Astrocyte (in vitro differentiated cells and primary cell): ENCODE measurements at regions not wholly inside any gene's neighbourhood (a gene's known extent, or its start where the extent isn't known, plus 50 kb on each side); places are given as distances from the start of the nearest gene placed in this dataset.

ENCODE experiments used
- EZH2 ChIP-seq: IDR thresholded peaks from 2 replicates; pipeline ENCODE4 v1.6.1; 2012; ENCODE audit warnings: mild to moderate bottlenecking, low read length, inconsistent platforms; ENCODE audit not compliant: insufficient read depth
- TF ChIP-seq, protein P1 (sequence below): IDR thresholded peaks from 2 replicates; pipeline ENCODE4 v1.5.1; 2011; ENCODE audit warnings: low read depth, mild to moderate bottlenecking, inconsistent platforms, low read length, moderate library complexity; ENCODE audit not compliant: insufficient read depth

DNA sequence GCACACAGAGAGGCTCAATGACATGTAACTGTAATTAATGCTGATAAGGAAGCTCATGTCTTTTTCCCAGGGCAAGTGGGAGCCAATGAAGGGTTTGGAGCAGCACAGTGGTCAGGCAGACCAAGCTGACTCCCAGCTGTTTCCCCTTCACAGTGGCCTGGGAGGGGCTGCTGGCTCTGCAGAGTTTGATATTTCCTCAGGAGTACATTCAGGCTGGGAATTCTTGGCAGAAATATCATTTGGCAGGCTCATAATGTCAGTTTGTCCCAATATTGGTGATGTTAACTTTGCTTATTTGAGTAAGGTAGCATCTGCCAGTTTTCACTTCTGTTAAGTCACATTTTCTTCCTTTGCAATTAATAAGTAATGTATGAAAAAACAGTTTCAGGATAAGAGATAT is 247.0 kb downstream of the EMP1 start:
- no peak for TF ChIP-seq EZH2
- TF ChIP-seq, protein P1, sequence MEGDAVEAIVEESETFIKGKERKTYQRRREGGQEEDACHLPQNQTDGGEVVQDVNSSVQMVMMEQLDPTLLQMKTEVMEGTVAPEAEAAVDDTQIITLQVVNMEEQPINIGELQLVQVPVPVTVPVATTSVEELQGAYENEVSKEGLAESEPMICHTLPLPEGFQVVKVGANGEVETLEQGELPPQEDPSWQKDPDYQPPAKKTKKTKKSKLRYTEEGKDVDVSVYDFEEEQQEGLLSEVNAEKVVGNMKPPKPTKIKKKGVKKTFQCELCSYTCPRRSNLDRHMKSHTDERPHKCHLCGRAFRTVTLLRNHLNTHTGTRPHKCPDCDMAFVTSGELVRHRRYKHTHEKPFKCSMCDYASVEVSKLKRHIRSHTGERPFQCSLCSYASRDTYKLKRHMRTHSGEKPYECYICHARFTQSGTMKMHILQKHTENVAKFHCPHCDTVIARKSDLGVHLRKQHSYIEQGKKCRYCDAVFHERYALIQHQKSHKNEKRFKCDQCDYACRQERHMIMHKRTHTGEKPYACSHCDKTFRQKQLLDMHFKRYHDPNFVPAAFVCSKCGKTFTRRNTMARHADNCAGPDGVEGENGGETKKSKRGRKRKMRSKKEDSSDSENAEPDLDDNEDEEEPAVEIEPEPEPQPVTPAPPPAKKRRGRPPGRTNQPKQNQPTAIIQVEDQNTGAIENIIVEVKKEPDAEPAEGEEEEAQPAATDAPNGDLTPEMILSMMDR: no peak
